AG04449 (cell line): ENCODE measurements at regions not wholly inside any gene's neighbourhood (a gene's known extent, or its start where the extent isn't known, plus 50 kb on each side); places are given as distances from the start of the nearest gene placed in this dataset.

Source experiments
- CTCF ChIA-PET: fragments of 350-600 bp; formaldehyde crosslinking; extraction: SDS; loops from one replicate; lab custom pipeline; 2021; ENCODE audit warnings: antibody characterized with exemption; lab: Yijun Ruan, JAX
- POLR2A ChIA-PET: fragments of 400-600, 350-600 bp; formaldehyde crosslinking; extraction: SDS; loops from one replicate; lab custom pipeline; 2020; ENCODE audit warnings: antibody characterized with exemption, inconsistent platforms; lab: Yijun Ruan, JAX
- DNase-seq: peaks from one replicate; pipeline ENCODE4 v3.0.0-alpha.2; 2010; ENCODE audit warnings: low read depth, low spot score
- H3K4me3 ChIP-seq: 2 replicates; pipeline ENCODE4 v1.5.1; 2011; ENCODE audit warnings: low read depth, mild to moderate bottlenecking, control low read depth, low read length
- CTCF ChIP-seq: IDR thresholded peaks from one replicate; pipeline ENCODE4 v1.5.1; 2011; ENCODE audit warnings: mild to moderate bottlenecking, moderate library complexity, low read length, control low read depth, inconsistent platforms; ENCODE audit not compliant: insufficient read depth; ENCODE audit errors: missing control alignments

- H3K4me3 ChIP-seq, result no peak overlapping the region
- ChIA-PET POLR2A (no interaction called here), CTCF (no interaction called here)
- no peak for TF ChIP-seq CTCF
- DNase-seq, result no peak
These were observed 365.5 kb upstream of the SYT4 start for GRCh38 chr18:43642727-43643330.

GRCh38 chr18:43648002-43648401 is 370.7 kb upstream of the SYT4 start:
- TF ChIP-seq CTCF, result no peak
- no peak for DNase-seq
- no peak overlapping the region for H3K4me3 ChIP-seq
- POLR2A ChIA-PET, result no interaction called here
- CTCF ChIA-PET, result interaction anchor here (0.7 to 1.0 kb wide), 2 partner anchors 10 to 14 kb away, joined by 3 to 4 read pairs; no protein-coding TSS in a partner anchor

- no peak overlapping the region for H3K4me3 ChIP-seq
- ChIA-PET POLR2A (no interaction called here), CTCF (interaction anchor here (1.9 kb wide), 1 partner anchor 29 kb away, joined by 4 read pairs; no protein-coding TSS in a partner anchor)
- no peak for DNase-seq
- TF ChIP-seq CTCF, result no peak
These were observed 372.5 kb upstream of the SYT4 start for GRCh38 chr18:43649649-43650357.

GRCh38 chr18:43650426-43650825 is 373.1 kb upstream of the SYT4 start:
- H3K4me3 ChIP-seq, result no peak overlapping the region
- ChIA-PET CTCF (interaction anchor here (1.9 kb wide), 1 partner anchor 29 kb away, joined by 4 read pairs; no protein-coding TSS in a partner anchor), POLR2A (no interaction called here)
- no peak for DNase-seq
- TF ChIP-seq CTCF, result no peak

GRCh38 chr18:43651057-43651456 is 373.8 kb upstream of the SYT4 start:
- no peak overlapping the region for H3K4me3 ChIP-seq
- ChIA-PET CTCF (interaction anchor here (0.9 to 1.9 kb wide), 2 partner anchors 11 to 30 kb away, joined by 4 read pairs; no protein-coding TSS in a partner anchor), POLR2A (no interaction called here)
- DNase-seq, result no peak
- no peak for TF ChIP-seq CTCF

GRCh38 chr18:43656547-43656946 is 379.3 kb upstream of the SYT4 start:
- no peak for DNase-seq
- ChIA-PET POLR2A (no interaction called here), CTCF (no interaction called here)
- TF ChIP-seq CTCF, result no peak
- no peak overlapping the region for H3K4me3 ChIP-seq
